ENCODE measurements at regions not wholly inside any gene's neighbourhood (a gene's known extent, or its start where the extent isn't known, plus 50 kb on each side); places are given as distances from the start of the nearest gene placed in this dataset.
A peak's percentile ranks its signal among the peaks of the same experiment; 100 is the strongest.
"Not testable (repeated sequence)": the region's sequence is repeated elsewhere in the genome, so short reads cannot be mapped to it uniquely, and the experiment has no call there.

GRCh38 chr5:158516521-158516920 lies 583.2 kb downstream of the EBF1 start:
- no peak for DNase-seq (ENCODE audit: low read depth)

- DNase-seq (ENCODE audit: low read depth), result peak; percentile 45
Measured at GRCh38 chr5:158514986-158515359, 584.7 kb downstream of the EBF1 start.

GRCh38 chr5:158514319-158514985 lies 585.3 kb downstream of the EBF1 start:
- DNase-seq (ENCODE audit: low read depth), result peak; percentile 65

- no peak for DNase-seq (ENCODE audit: low read depth)
Measured at GRCh38 chr5:158513490-158514318, 586.0 kb downstream of the EBF1 start.

- DNase-seq (ENCODE audit: low read depth), result no peak
Measured at GRCh38 chr5:158511454-158511853, 588.3 kb downstream of the EBF1 start.

GRCh38 chr5:158510479-158510878 lies 589.2 kb downstream of the EBF1 start:
- DNase-seq (ENCODE audit: low read depth), result no peak

- no peak for DNase-seq (ENCODE audit: low read depth)
Measured at GRCh38 chr5:158506648-158507047, 593.1 kb downstream of the EBF1 start.

GRCh38 chr5:158502686-158503085 lies 597.0 kb downstream of the EBF1 start:
- no peak for DNase-seq (ENCODE audit: low read depth)

GRCh38 chr5:158499892-158500418 lies 599.8 kb downstream of the EBF1 start:
- no peak for DNase-seq (ENCODE audit: low read depth)

GRCh38 chr5:158499075-158499891 lies 600.4 kb downstream of the EBF1 start:
- no peak for DNase-seq (ENCODE audit: low read depth)

GRCh38 chr5:158496624-158497023 lies 603.1 kb downstream of the EBF1 start:
- no peak for DNase-seq (ENCODE audit: low read depth)

GRCh38 chr5:158494541-158494940 lies 605.2 kb downstream of the EBF1 start:
- DNase-seq (ENCODE audit: low read depth), result no peak

- DNase-seq (ENCODE audit: low read depth), result not testable (repeated sequence)
Measured at GRCh38 chr5:158494044-158494443, 605.7 kb downstream of the EBF1 start.

- no peak for DNase-seq (ENCODE audit: low read depth)
Measured at GRCh38 chr5:158492841-158493242, 606.9 kb downstream of the EBF1 start.

- DNase-seq (ENCODE audit: low read depth), result no peak
Measured at GRCh38 chr5:158492136-158492535, 607.6 kb downstream of the EBF1 start.

GRCh38 chr5:158487664-158488063 lies 612.1 kb downstream of the EBF1 start:
- no peak for DNase-seq (ENCODE audit: low read depth)

- no peak for DNase-seq (ENCODE audit: low read depth)
Measured at GRCh38 chr5:158487156-158487555, 612.6 kb downstream of the EBF1 start.

GRCh38 chr5:158486566-158486965 lies 613.1 kb downstream of the EBF1 start:
- no peak for DNase-seq (ENCODE audit: low read depth)

GRCh38 chr5:158485604-158486081 lies 614.1 kb downstream of the EBF1 start:
- DNase-seq (ENCODE audit: low read depth), result peak; percentile 92

GRCh38 chr5:158485047-158485446 lies 614.7 kb downstream of the EBF1 start:
- no peak for DNase-seq (ENCODE audit: low read depth)

- DNase-seq (ENCODE audit: low read depth), result peak; percentile 72
Measured at GRCh38 chr5:158484150-158484549, 615.6 kb downstream of the EBF1 start.

- DNase-seq (ENCODE audit: low read depth), result no peak
Measured at GRCh38 chr5:158483281-158483860, 616.3 kb downstream of the EBF1 start.
